ENCODE measurements at regions not wholly inside any gene's neighbourhood (a gene's known extent, or its start where the extent isn't known, plus 50 kb on each side); places are given as distances from the start of the nearest gene placed in this dataset.

- no peak overlapping the region for H3K4me3 ChIP-seq
Observed at GRCh38 chr7:130894146-130894908, 160.3 kb upstream of the KLF14 start.

GRCh38 chr7:130894909-130895750 lies 161.1 kb upstream of the KLF14 start:
- Histone ChIP-seq H3K4me3 (no peak overlapping the region), H3K4me1 (ENCODE audit: control insufficient read depth in 1 of 2, low read depth in 2 of 2) (peaks cover 28 to 70% of the 10 kb centered on the region in 2 donors), H3K27ac (peak overlapping the region; percentile 78 to 88)

More at GRCh38 chr7:130894146-130894908, 160.3 kb upstream of the KLF14 start:
- H3K27me3 ChIP-seq (replicated peaks; ENCODE audit: insufficient read depth): no peaks in the 10 kb centered on the region
- DNase-seq (ENCODE audit: low spot score): no peak
- peaks cover 32 to 70% of the 10 kb centered on the region in 2 donors for H3K4me1 ChIP-seq (ENCODE audit: control insufficient read depth in 1 of 2, low read depth in 2 of 2)
- no peaks in the 10 kb centered on the region for H3K9me3 ChIP-seq
- peaks cover 17% of the 10 kb centered on the region for H3K36me3 ChIP-seq
- H3K27ac ChIP-seq: peak overlapping the region; percentile 78 to 88
- TF ChIP-seq, protein P1, sequence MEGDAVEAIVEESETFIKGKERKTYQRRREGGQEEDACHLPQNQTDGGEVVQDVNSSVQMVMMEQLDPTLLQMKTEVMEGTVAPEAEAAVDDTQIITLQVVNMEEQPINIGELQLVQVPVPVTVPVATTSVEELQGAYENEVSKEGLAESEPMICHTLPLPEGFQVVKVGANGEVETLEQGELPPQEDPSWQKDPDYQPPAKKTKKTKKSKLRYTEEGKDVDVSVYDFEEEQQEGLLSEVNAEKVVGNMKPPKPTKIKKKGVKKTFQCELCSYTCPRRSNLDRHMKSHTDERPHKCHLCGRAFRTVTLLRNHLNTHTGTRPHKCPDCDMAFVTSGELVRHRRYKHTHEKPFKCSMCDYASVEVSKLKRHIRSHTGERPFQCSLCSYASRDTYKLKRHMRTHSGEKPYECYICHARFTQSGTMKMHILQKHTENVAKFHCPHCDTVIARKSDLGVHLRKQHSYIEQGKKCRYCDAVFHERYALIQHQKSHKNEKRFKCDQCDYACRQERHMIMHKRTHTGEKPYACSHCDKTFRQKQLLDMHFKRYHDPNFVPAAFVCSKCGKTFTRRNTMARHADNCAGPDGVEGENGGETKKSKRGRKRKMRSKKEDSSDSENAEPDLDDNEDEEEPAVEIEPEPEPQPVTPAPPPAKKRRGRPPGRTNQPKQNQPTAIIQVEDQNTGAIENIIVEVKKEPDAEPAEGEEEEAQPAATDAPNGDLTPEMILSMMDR (IDR thresholded peaks at IDR 0.05): no peak
- no peak for ATAC-seq (ENCODE audit: insufficient number of reproducible peaks, low FRiP score, low read depth)

GRCh38 chr7:130896051-130896881 lies 162.3 kb upstream of the KLF14 start:
- Histone ChIP-seq H3K27ac (peak overlapping the region; percentile 78 to 88), H3K9me3 (no peaks in the 10 kb centered on the region), H3K36me3 (peaks cover 21% of the 10 kb centered on the region), H3K27me3 (replicated peaks; ENCODE audit: insufficient read depth) (no peaks in the 10 kb centered on the region), H3K4me3 (no peak overlapping the region), H3K4me1 (ENCODE audit: control insufficient read depth in 1 of 2, low read depth in 2 of 2) (peaks cover 35 to 70% of the 10 kb centered on the region in 2 donors)
- no peak for ATAC-seq (ENCODE audit: insufficient number of reproducible peaks, low FRiP score, low read depth)
- TF ChIP-seq, protein P1 (IDR thresholded peaks at IDR 0.05): no peak
- no peak for DNase-seq (ENCODE audit: low spot score)

More at GRCh38 chr7:130894909-130895750, 161.1 kb upstream of the KLF14 start:
- H3K27me3 ChIP-seq (replicated peaks; ENCODE audit: insufficient read depth): no peaks in the 10 kb centered on the region
- DNase-seq (ENCODE audit: low spot score): no peak
- H3K9me3 ChIP-seq: no peaks in the 10 kb centered on the region
- ATAC-seq (ENCODE audit: insufficient number of reproducible peaks, low FRiP score, low read depth): no peak
- peaks cover 17% of the 10 kb centered on the region for H3K36me3 ChIP-seq
- TF ChIP-seq, protein P1 (IDR thresholded peaks at IDR 0.05): no peak

DNA sequence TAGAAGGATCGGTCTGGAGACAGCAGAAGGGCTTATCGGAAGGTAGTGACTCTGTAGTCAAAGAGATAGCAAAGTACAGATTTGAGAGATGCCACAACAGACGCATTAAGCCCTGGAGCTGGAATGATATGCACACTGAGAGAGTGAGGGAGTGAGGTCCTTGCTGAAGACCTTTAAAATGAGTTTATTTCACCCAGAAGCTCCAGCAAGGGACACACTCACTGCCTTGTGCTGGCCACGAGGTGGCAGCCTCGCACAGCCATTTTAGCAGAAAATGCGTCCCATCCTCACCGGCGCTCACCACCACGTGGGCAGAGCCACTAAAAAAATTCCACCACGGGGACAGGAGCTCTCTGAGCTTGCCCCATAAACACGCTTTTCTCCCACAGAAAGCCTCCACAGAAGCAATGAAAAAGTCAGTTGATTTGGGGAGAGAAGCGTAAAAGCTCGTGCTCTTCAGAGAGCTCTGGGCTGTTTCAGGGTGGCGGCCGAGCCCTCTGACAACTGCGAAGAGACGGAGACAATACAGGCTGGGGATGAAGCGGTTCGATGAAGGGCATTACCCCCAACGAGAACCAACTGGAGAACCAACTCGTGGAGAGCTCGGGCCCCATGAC lies 163.0 kb upstream of the KLF14 start:
- Histone ChIP-seq H3K36me3 (peaks cover 21% of the 10 kb centered on the region), H3K27ac (peak overlapping the region; percentile 32 to 88), H3K9me3 (no peaks in the 10 kb centered on the region), H3K4me1 (ENCODE audit: control insufficient read depth in 1 of 2, low read depth in 2 of 2) (peaks cover 35 to 74% of the 10 kb centered on the region in 2 donors), H3K27me3 (replicated peaks; ENCODE audit: insufficient read depth) (no peaks in the 10 kb centered on the region), H3K4me3 (no peak overlapping the region)
- ATAC-seq (ENCODE audit: insufficient number of reproducible peaks, low FRiP score, low read depth) (no peak), DNase-seq (ENCODE audit: low spot score) (no peak)
- TF ChIP-seq, protein P1 (IDR thresholded peaks at IDR 0.05): peak; percentile 79

All from thoracic aorta (tissue), 2 donors.